ENCODE measurements at regions not wholly inside any gene's neighbourhood (a gene's known extent, or its start where the extent isn't known, plus 50 kb on each side); places are given as distances from the start of the nearest gene placed in this dataset.

GRCh38 chr2:7243276-7243675 is 326.1 kb downstream of the RNF144A start (continued):
- TF ChIP-seq CTCF (IDR thresholded peaks at IDR 0.05 in 2 of 3, conservative IDR thresholded peaks at IDR 0.05 in 1 of 3; ENCODE audit: borderline replicate concordance in 1 of 3, insufficient read depth in 1 of 3, low read depth in 2 of 3, low read length in 2 of 3), result no peak
- no peak for TF ChIP-seq CEBPB (IDR thresholded peaks at IDR 0.05; ENCODE audit: low read depth)
- no peak for TF ChIP-seq RAD21 (IDR thresholded peaks at IDR 0.05; ENCODE audit: low read depth)
- TF ChIP-seq EZH2phosphoT487 (IDR thresholded peaks at IDR 0.05; ENCODE audit: borderline replicate concordance), result no peak
- TF ChIP-seq ZNF274 (IDR thresholded peaks at IDR 0.05; ENCODE audit: low read depth, low read length), result no peak
- TF ChIP-seq JUND (IDR thresholded peaks at IDR 0.05), result no peak
- no peak for TF ChIP-seq ELF1 (IDR thresholded peaks at IDR 0.05; ENCODE audit: borderline replicate concordance, low read depth)
- TF ChIP-seq SP1 (IDR thresholded peaks at IDR 0.05; ENCODE audit: low read depth), result no peak
- no peak for TF ChIP-seq SRF (IDR thresholded peaks at IDR 0.05; ENCODE audit: low read depth)

GRCh38 chr2:7256377-7256776 is 339.2 kb downstream of the RNF144A start:
- Histone ChIP-seq H3K9ac (ENCODE audit: low read length) (no peak overlapping the region), H2AFZ (ENCODE audit: low read depth, low read length, poor library complexity, severe bottlenecking) (no peak overlapping the region), H3K79me2 (ENCODE audit: insufficient read depth, low read length) (no peaks in the 10 kb centered on the region), H3K4me2 (ENCODE audit: low read length) (no peak overlapping the region), H3K36me3 (ENCODE audit: control insufficient read depth in 1 of 2, insufficient read depth in 2 of 2, low read length in 2 of 2) (no peaks in the 10 kb centered on the region), H3K27me3 (ENCODE audit: insufficient read depth, low read length) (peaks cover 31% of the 10 kb centered on the region), H3K9me2 (ENCODE audit: insufficient read depth) (no peaks in the 10 kb centered on the region), H3K27ac (ENCODE audit: low read depth, low read length) (no peak overlapping the region), H4K20me1 (ENCODE audit: insufficient read depth) (no peaks in the 10 kb centered on the region), H3K9me3 (ENCODE audit: control insufficient read depth in 1 of 2, insufficient read depth in 1 of 2, low read depth in 1 of 2, low read length in 2 of 2) (no peaks in the 10 kb centered on the region), H3K4me1 (ENCODE audit: control insufficient read depth in 1 of 2, insufficient read depth in 2 of 2, low read length in 2 of 2) (no peaks in the 10 kb centered on the region), H3K4me3 (replicated peaks in 1 of 2; ENCODE audit: low read depth in 1 of 2, low read length in 2 of 2) (no peak overlapping the region)
- ChIA-PET CTCF (no interaction called here), POLR2A (no interaction called here), RAD21 (ENCODE audit: low non-redundant PET in 1 of 2, low total read pairs in 2 of 2, uncharacterized antibody in 2 of 2, unreplicated experiment in 2 of 2) (no interaction called here)
- TF ChIP-seq ATF3 (IDR thresholded peaks at IDR 0.05) (no peak), SRF (IDR thresholded peaks at IDR 0.05; ENCODE audit: low read depth) (no peak), MAX (IDR thresholded peaks at IDR 0.05) (no peak), JUND (IDR thresholded peaks at IDR 0.05) (no peak), ZBTB33 (IDR thresholded peaks at IDR 0.05; ENCODE audit: extremely low read depth, insufficient replicate concordance, low read length) (no peak), TCF7L2 (IDR thresholded peaks at IDR 0.05; ENCODE audit: borderline replicate concordance, extremely low read depth, insufficient read depth, insufficient read length) (no peak), SP1 (IDR thresholded peaks at IDR 0.05; ENCODE audit: low read depth) (no peak), EGR1 (IDR thresholded peaks at IDR 0.05; ENCODE audit: low read depth) (no peak), EZH2 (IDR thresholded peaks at IDR 0.05) (no peak)
- no peak for DNase-seq (ENCODE audit: low read depth, low spot score)
- ATAC-seq, result no peak
- no TSS peak for BruUV-seq (replicated peaks)
- intact Hi-C loops (cut with micrococcal nuclease), result no loop called here
